ENCODE measurements at regions not wholly inside any gene's neighbourhood (a gene's known extent, or its start where the extent isn't known, plus 50 kb on each side); places are given as distances from the start of the nearest gene placed in this dataset.
A peak's percentile ranks its signal among the peaks of the same experiment; 100 is the strongest.

DNA sequence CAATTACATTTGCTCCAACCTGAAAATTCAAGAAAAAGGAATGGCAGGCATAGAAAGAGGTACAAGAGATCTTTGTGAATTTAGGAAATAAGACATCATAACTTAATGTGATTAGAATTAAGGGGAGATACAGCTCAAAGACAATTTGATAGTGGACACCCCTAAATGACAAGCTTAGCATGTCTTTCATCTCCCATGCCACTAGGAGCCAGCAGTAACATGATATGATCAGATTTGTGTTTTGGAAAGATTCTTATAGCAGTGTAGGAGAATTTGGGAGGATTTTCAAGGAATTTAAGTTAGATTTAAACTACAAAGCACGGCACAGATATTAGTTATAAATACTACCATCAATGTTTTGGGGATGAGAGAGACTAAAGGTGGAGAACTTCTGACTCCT, 340.8 kb downstream of the RDH14 start:
- TF ChIP-seq, protein P1, sequence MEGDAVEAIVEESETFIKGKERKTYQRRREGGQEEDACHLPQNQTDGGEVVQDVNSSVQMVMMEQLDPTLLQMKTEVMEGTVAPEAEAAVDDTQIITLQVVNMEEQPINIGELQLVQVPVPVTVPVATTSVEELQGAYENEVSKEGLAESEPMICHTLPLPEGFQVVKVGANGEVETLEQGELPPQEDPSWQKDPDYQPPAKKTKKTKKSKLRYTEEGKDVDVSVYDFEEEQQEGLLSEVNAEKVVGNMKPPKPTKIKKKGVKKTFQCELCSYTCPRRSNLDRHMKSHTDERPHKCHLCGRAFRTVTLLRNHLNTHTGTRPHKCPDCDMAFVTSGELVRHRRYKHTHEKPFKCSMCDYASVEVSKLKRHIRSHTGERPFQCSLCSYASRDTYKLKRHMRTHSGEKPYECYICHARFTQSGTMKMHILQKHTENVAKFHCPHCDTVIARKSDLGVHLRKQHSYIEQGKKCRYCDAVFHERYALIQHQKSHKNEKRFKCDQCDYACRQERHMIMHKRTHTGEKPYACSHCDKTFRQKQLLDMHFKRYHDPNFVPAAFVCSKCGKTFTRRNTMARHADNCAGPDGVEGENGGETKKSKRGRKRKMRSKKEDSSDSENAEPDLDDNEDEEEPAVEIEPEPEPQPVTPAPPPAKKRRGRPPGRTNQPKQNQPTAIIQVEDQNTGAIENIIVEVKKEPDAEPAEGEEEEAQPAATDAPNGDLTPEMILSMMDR (IDR thresholded peaks at IDR 0.05; ENCODE audit: control insufficient read depth, insufficient read depth, low read depth, low read length, missing control alignments) = peak; percentile 45
- no peak for DNase-seq (ENCODE audit: low read depth)
- H3K4me3 ChIP-seq (ENCODE audit: control insufficient read depth, low read depth, low read length) = no peak overlapping the region

DNA sequence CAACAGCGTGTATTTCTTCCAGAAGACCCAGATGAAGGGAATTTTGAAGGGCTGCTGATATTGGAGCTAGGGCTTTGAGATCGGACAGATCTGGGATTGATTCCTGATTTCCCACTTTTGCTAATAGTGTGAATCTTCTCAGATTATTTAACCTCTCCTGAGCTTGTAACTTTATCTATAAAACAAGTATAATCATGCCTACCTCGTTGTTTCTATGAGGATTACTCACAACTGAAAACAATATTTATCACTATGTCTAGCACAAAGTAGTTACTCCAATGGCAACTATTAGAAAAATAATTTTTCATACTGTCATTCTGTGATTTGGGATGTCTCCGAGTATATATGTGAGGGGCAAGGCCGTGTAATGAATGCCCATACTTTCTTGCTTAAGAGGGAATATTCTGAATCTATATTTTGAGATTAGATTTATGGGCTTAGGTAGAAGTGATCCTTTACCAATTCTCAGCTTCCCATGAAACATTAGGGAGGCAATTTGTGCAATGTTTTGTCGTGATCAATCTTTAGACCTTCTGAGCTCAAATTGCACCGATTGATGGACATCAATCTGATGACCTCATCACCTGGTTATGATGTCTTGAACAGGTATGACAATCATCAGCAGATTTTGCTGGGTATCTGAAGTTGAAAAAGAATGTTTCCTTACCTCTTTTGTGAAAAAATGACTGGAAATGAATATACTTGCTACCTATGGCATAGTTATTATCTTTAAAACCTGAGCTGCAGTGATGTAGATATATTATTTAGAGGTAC, 339.9 kb downstream of the KCNS3 start:
- H3K4me3 ChIP-seq (ENCODE audit: control insufficient read depth, low read depth, low read length) = no peak overlapping the region
- DNase-seq (ENCODE audit: low read depth) = no peak
- TF ChIP-seq, protein P1 (IDR thresholded peaks at IDR 0.05; ENCODE audit: control insufficient read depth, insufficient read depth, low read depth, low read length, missing control alignments) = no peak

DNA sequence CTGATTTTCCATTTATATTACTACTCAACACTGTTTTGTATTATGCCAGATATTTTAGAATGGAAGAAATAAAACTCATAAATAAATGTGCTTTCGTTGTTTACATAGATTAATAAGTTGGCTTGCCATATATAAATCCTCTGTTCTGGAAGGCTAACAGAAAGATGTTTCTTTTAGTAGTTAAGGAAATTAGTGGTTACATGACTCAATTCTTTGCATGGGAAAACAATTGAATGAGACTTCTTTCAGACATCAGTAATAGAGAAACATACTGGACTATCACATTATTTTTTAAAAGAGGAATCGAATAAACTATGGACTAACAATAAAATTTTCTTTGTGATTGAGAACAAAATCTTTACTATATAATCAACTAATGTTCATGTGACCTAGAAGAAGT, 336.5 kb downstream of the KCNS3 start:
- DNase-seq (ENCODE audit: low read depth) = no peak
- TF ChIP-seq, protein P1 (IDR thresholded peaks at IDR 0.05; ENCODE audit: control insufficient read depth, insufficient read depth, low read depth, low read length, missing control alignments) = no peak
- no peak overlapping the region for H3K4me3 ChIP-seq (ENCODE audit: control insufficient read depth, low read depth, low read length)

DNA sequence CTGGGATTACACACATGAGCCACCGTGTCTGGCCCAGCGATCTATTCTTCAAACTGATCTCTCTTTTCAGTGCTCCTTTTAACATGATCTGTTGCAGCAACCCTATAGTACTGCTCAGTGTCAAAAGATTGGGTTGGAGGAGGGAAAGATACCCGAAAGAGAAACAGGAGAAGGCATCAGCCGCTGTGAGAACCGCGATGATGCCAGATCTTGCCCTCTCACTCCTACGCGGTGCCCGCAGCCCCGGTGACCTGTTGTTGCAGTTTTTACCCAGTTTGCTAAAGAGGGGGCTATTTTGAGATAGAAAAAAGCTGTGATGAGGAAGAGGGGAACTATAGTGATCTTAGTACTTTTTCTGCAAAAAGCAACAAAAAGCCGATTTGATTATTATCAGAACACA, 335.5 kb downstream of the KCNS3 start:
- no peak overlapping the region for H3K4me3 ChIP-seq (ENCODE audit: control insufficient read depth, low read depth, low read length)
- TF ChIP-seq, protein P1 (IDR thresholded peaks at IDR 0.05; ENCODE audit: control insufficient read depth, insufficient read depth, low read depth, low read length, missing control alignments) = no peak
- no peak for DNase-seq (ENCODE audit: low read depth)

DNA sequence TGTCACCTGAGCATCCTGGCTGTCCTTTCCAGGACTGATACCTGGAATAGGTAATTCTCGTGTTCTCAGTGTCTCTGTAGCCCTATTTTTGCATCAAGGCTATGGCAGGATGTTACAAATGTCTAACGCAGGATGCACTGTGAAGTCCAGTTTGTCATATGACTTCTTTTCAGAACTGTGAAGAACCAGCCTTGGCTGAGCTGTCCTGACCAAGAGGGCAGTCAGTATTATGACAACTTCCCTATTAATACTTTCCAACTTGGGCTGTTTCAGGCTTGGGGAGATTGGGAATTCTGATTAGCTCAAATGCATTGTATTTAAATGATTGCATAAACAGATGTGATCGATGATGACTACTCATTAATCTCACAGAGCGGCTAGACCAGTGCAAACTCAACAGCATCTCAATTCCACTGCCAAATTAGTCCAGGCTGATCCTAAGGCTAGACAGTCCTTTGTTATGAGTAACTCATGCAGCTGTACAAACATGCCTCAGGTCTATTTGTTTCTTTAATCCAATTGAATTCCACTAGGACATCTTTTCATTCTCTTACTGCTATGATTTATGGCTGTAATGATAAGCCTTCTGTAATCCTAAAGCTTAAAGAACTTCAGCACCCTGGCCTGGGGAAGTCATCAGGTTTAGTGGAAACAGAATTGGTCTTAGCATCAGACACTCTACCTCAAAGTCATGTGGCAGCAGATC, 331.6 kb downstream of the KCNS3 start:
- DNase-seq (ENCODE audit: low read depth) = peak; percentile 33
- TF ChIP-seq, protein P1 (IDR thresholded peaks at IDR 0.05; ENCODE audit: control insufficient read depth, insufficient read depth, low read depth, low read length, missing control alignments) = no peak
- no peak overlapping the region for H3K4me3 ChIP-seq (ENCODE audit: control insufficient read depth, low read depth, low read length)

DNA sequence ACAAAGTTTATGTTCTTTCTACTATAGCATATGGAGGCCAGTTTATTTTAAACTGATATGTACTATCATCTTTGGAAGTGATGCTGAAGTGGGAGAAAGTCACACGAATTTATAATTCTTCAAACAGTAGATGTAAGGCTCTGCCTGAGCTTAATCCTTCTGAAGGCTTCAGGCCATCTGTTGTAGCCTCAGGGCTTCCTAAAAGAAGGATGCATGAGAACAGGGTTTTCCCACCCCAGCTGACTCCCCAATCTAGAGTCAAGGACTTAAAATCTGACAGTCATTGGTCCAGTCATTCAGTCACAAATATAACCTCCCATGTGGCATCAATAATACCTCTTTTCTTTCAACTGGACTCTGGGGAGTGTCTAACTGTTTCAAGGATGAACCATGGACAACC, 330.5 kb downstream of the KCNS3 start:
- no peak for DNase-seq (ENCODE audit: low read depth)
- TF ChIP-seq, protein P1 (IDR thresholded peaks at IDR 0.05; ENCODE audit: control insufficient read depth, insufficient read depth, low read depth, low read length, missing control alignments) = no peak
- H3K4me3 ChIP-seq (ENCODE audit: control insufficient read depth, low read depth, low read length) = no peak overlapping the region

Data from AG09309 (cell line).